Esophagus muscularis mucosa (tissue), 4 donors: ENCODE measurements at regions not wholly inside any gene's neighbourhood (a gene's known extent, or its start where the extent isn't known, plus 50 kb on each side); places are given as distances from the start of the nearest gene placed in this dataset.

Experiments
- CTCF ChIP-seq, 3 experiments: fragments of 200-600 bp in 2 of 3; fragments of 450-650 bp in 1 of 3; sonication (generic) in 2 of 3; IDR thresholded peaks; one replicate each; pipeline ENCODE4 v1.5.1; 2017 to 2019; ENCODE audit warnings: antibody characterized with exemption in 3 of 3, mild to moderate bottlenecking in 2 of 3, moderate library complexity in 1 of 3
- EP300 ChIP-seq: sonication (generic); formaldehyde crosslinking; IDR thresholded peaks from one replicate; pipeline ENCODE4 v1.6.1; 2017; ENCODE audit warnings: antibody characterized with exemption
- POLR2A ChIP-seq: fragments of 450-650 bp; IDR thresholded peaks from one replicate; pipeline ENCODE4 v1.6.1; 2017; ENCODE audit warnings: antibody characterized with exemption, moderate library complexity, mild to moderate bottlenecking, low read depth
- POLR2AphosphoS5 ChIP-seq, 2 donors: sonication (generic); formaldehyde crosslinking; IDR thresholded peaks; one replicate each; pipeline ENCODE4 v1.6.1; 2017; ENCODE audit warnings: antibody characterized with exemption in 2 of 2

- TF ChIP-seq CTCF (IDR thresholded peaks at IDR 0.05) (no peak), POLR2A (no peak), POLR2AphosphoS5 (IDR thresholded peaks at IDR 0.05) (no peak), EP300 (no peak)
These were observed 120.6 kb downstream of the DUSP6 start for GRCh38 chr12:89231686-89232085.
